A549 (cell line): ENCODE measurements at regions not wholly inside any gene's neighbourhood (a gene's known extent, or its start where the extent isn't known, plus 50 kb on each side); places are given as distances from the start of the nearest gene placed in this dataset.
A peak's percentile ranks its signal among the peaks of the same experiment; 100 is the strongest.
"Not testable (repeated sequence)": the region's sequence is repeated elsewhere in the genome, so short reads cannot be mapped to it uniquely, and the experiment has no call there.

ENCODE experiments used
- ATAC-seq, 2 experiments: fragments of 200-7000 bp in 1 of 2; fragments of >200 bp in 1 of 2; cut with Nextera tagmentation in 1 of 2; cut with Tn5 transposase in 1 of 2; 3 replicates each; pipeline versions ENCODE4 v1.8.0 to v1.9.1; 2018 to 2020; ENCODE audit warnings: mild to moderate bottlenecking in 1 of 2, moderate library complexity in 1 of 2
- CTCF ChIA-PET: fragments of 300-600 bp; sonication (Branson Sonifier 250); formaldehyde crosslinking; extraction: SDS; loops from one replicate; lab custom pipeline; 2021; ENCODE audit warnings: antibody characterized with exemption, inconsistent platforms; lab: Yijun Ruan, JAX
- POLR2A ChIA-PET: fragments of 350-600 bp; formaldehyde crosslinking; extraction: SDS; loops from one replicate; lab custom pipeline; 2021; ENCODE audit warnings: antibody characterized with exemption, inconsistent platforms; lab: Yijun Ruan, JAX
- DNase-seq, 2 experiments: peaks; one replicate each; pipeline versions ENCODE4 v3.0.0 to v3.0.0-alpha.2; 2011 to 2016; ENCODE audit warnings: low read depth in 1 of 2, low spot score in 1 of 2
- FAIRE-seq: peaks from 2 replicates; lab custom pipeline; 2011; peaks lifted over from hg19 to GRCh38; lab: Jason Lieb, UNC
- H3K27ac ChIP-seq, 2 experiments: fragments of >200 bp; sonication (Bioruptor Twin); formaldehyde crosslinking; 3 replicates each; pipeline ENCODE4 v1.5.1; 2016 to 2017
- H3K4me1 ChIP-seq: fragments of >200 bp; sonication (Bioruptor Twin); formaldehyde crosslinking; 3 replicates; pipeline ENCODE4 v1.6.1; 2016
- H3K4me2 ChIP-seq: fragments of >200 bp; sonication (Bioruptor Twin); formaldehyde crosslinking; 3 replicates; pipeline ENCODE4 v1.6.1; 2016
- H3K4me3 ChIP-seq: fragments of >200 bp; sonication (Bioruptor Twin); formaldehyde crosslinking; 3 replicates; pipeline ENCODE4 v1.5.1; 2016
- H3K9me3 ChIP-seq: fragments of >200 bp; sonication (Bioruptor Twin); formaldehyde crosslinking; 3 replicates; pipeline ENCODE4 v1.6.1; 2016
- CEBPB ChIP-seq, 2 experiments: fragments of >200 bp in 1 of 2; sonication (Bioruptor Twin) in 1 of 2; formaldehyde crosslinking in 1 of 2; IDR thresholded peaks; 2 replicates each; pipeline ENCODE4 v1.6.1; 2012 to 2016
- CHD4 ChIP-seq: fragments of 200-600 bp; sonication (generic); IDR thresholded peaks from 2 replicates; pipeline ENCODE4 v1.6.1; 2016; ENCODE audit warnings: antibody characterized with exemption, mild to moderate bottlenecking, borderline replicate concordance
- HDAC2 ChIP-seq: fragments of 200-600 bp; sonication (generic); IDR thresholded peaks from 2 replicates; pipeline ENCODE4 v1.6.1; 2016
- HEYL ChIP-seq: fragments of 250-450 bp; sonication (Bioruptor Pico); IDR thresholded peaks from 2 replicates; pipeline ENCODE4 v1.8.0; 2021; ENCODE audit warnings: mild to moderate bottlenecking, moderate library complexity
- HMGXB4 ChIP-seq: fragments of 250-450 bp; sonication (Bioruptor Pico); IDR thresholded peaks from 2 replicates; pipeline ENCODE4 v1.5.0; 2021; ENCODE audit warnings: mild to moderate bottlenecking, moderate library complexity, borderline replicate concordance
- MAFK ChIP-seq: fragments of 450-650 bp; IDR thresholded peaks from 2 replicates; pipeline ENCODE4 v1.6.1; 2014; ENCODE audit not compliant: partially characterized antibody
- NFE2L2 ChIP-seq: fragments of 150-350 bp; conservative IDR thresholded peaks from 2 replicates; pipeline ENCODE4 v1.6.1; 2014; ENCODE audit warnings: low read length
- RFX5 ChIP-seq: fragments of 450-650 bp; IDR thresholded peaks from 2 replicates; pipeline ENCODE4 v1.7.1; 2014; ENCODE audit warnings: antibody characterized with exemption, mild to moderate bottlenecking, moderate library complexity
- RNF2 ChIP-seq: fragments of 200-600 bp; sonication (generic); IDR thresholded peaks from 2 replicates; pipeline ENCODE4 v1.6.1; 2016; ENCODE audit warnings: low read depth, mild to moderate bottlenecking, antibody characterized with exemption, moderate library complexity, borderline replicate concordance
- TP53 ChIP-seq: fragments of 250-450 bp; sonication (Bioruptor Pico); IDR thresholded peaks from 2 replicates; pipeline ENCODE4 v1.5.0; 2021; ENCODE audit warnings: mild to moderate bottlenecking, moderate library complexity
- ZFP36 ChIP-seq: fragments of 450-650 bp; IDR thresholded peaks from 2 replicates; pipeline ENCODE4 v1.6.1; 2014; ENCODE audit warnings: borderline replicate concordance; ENCODE audit not compliant: partially characterized antibody
- WGBS: methylation state at CpG from one replicate; pipeline ENCODE4 v1.1.6; 2017; ENCODE audit errors: missing lambda C conversion rate; 5-methylcytosine and 5-hydroxymethylcytosine counted together
- TF ChIP-seq, protein P1 (sequence below): fragments of >200 bp; sonication (Bioruptor Twin); formaldehyde crosslinking; IDR thresholded peaks from 2 replicates; pipeline ENCODE4 v1.6.1; 2016

DNA sequence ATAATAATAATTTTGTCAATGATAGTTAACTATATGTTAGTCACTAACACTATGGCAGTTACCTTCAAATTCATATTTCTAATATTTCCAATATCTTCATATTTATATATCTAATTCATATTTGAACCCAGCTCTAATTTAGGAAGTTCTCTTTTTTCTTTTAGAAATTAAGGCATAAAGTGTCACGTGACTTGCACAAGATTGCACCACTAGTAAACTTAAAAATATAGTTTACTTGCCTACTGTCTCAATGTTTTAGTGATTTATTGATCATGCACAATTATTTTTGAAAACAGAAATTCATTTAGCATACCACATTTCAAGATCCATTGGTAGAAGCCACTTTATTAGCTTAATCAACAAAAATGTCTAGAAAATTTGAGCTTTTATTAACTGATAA, 508.7 kb upstream of the ZNF337 start:
- WGBS: 0% methylated on average over 1 of the region's 1 CpG
- no peak overlapping the region for H3K4me3 ChIP-seq
- TF ChIP-seq NFE2L2 (no peak), CEBPB (IDR thresholded peaks at IDR 0.05) (no peak), HMGXB4 (CRISPR knock-in tag) (no peak), RFX5 (no peak), HDAC2 (no peak), RNF2 (no peak), ZFP36 (no peak), TP53 (CRISPR knock-in tag) (no peak), HEYL (CRISPR knock-in tag) (no peak), CHD4 (no peak)
- TF ChIP-seq, protein P1, sequence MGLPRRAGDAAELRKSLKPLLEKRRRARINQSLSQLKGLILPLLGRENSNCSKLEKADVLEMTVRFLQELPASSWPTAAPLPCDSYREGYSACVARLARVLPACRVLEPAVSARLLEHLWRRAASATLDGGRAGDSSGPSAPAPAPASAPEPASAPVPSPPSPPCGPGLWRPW: no peak
- TF ChIP-seq, all 56 proteins: peak for 0
- Histone ChIP-seq H3K4me1 (peaks cover 15% of the 10 kb centered on the region; the same call in 2 of the 3 replicates), H3K27ac (no peak overlapping the region), H3K9me3 (peaks cover 24% of the 10 kb centered on the region; the same call in 1 of the 3 replicates), H3K4me2 (no peak overlapping the region)
- no peak for ATAC-seq
- CTCF ChIA-PET: no interaction called here
- DNase-seq: no peak
- FAIRE-seq: no peak
- POLR2A ChIA-PET: no interaction called here

DNA sequence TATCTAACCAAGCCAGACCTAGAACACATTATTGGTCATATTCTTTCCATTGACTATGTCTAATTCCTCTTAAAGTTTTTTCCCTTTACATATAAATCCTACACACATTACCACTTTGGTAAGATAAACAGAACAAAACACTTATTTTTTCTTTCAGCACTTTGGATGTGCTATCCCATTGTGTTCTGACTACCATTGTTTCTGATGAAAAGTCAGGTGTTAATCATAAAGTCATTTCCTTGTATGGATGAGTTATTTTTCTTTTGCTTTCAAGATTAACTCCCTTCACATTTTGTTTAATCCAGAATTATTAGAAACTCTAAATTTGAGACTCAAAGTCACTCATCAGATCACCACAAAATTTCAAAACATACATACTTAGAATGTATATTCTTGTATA, 504.4 kb upstream of the ZNF337 start:
- H3K4me1 ChIP-seq, CTCF ChIA-PET, H3K4me3 ChIP-seq, DNase-seq, H3K4me2 ChIP-seq, ATAC-seq, POLR2A ChIA-PET, H3K27ac ChIP-seq: not testable (repeated sequence)
- peak; percentile 94 for FAIRE-seq
- H3K9me3 ChIP-seq: peaks cover 20% of the 10 kb centered on the region; the same call in 2 of the 3 replicates

DNA sequence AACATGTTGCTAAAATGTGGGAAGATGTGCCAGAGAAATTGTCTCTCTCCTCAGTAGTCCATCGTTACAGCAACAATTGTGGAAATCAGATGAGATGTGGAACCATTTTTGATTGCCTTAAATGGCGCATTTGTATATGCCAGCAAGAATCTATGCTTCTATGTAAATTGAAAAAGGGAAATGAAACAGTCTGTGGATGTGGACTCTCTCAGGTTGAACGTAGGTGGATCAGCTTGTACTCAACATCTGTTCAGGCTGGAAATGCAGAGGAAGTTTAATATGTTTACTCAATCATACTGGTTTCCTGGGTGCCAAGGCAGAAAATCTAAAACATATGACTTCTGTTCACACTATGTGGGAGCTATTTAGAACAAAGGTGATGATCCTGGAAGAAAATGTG, 490.7 kb upstream of the ZNF337 start:
- POLR2A ChIA-PET, H3K9me3 ChIP-seq, H3K27ac ChIP-seq, H3K4me1 ChIP-seq, CTCF ChIA-PET, DNase-seq, H3K4me3 ChIP-seq, H3K4me2 ChIP-seq, ATAC-seq: not testable (repeated sequence)
- 3% methylated on average over 3 of the region's 3 CpGs for WGBS
- FAIRE-seq: peak; percentile 74

- FAIRE-seq, POLR2A ChIA-PET, H3K27ac ChIP-seq, H3K9me3 ChIP-seq, ATAC-seq, H3K4me3 ChIP-seq, H3K4me2 ChIP-seq, H3K4me1 ChIP-seq, CTCF ChIA-PET, DNase-seq: not testable (repeated sequence)
- TF ChIP-seq MAFK: peak; percentile 77
- WGBS: 87% methylated on average over 2 of the region's 2 CpGs
Measured at GRCh38 chr20:26183720-26184119, 487.1 kb upstream of the ZNF337 start.

- CTCF ChIA-PET, H3K4me2 ChIP-seq, H3K27ac ChIP-seq, ATAC-seq, FAIRE-seq, H3K9me3 ChIP-seq, POLR2A ChIA-PET, H3K4me1 ChIP-seq, H3K4me3 ChIP-seq, DNase-seq: not testable (repeated sequence)
- 19% methylated on average over 2 of the region's 2 CpGs for WGBS
Measured at GRCh38 chr20:26181364-26181763, 484.7 kb upstream of the ZNF337 start.

DNA sequence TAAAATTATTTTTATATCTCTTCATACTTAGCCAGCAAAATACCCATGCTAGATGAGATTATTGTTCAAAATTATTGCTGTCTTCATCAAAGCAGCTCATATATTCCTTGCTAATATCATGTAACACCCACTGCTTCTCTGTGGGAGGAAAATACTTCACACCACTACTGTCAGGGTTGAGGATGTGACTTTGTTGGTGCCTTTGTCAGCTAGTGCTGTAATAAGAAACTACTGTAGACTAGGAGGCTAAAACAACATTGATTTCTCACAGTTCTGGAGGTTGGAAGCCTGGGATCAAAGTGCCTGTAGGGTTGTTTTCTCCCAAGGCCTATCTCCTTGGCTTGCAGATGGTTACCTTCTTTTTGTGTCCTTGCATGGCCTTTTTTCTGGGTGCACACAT, 475.2 kb upstream of the ZNF337 start:
- FAIRE-seq, H3K4me1 ChIP-seq, H3K9me3 ChIP-seq, POLR2A ChIA-PET, DNase-seq, H3K4me3 ChIP-seq, CTCF ChIA-PET, H3K4me2 ChIP-seq, ATAC-seq, H3K27ac ChIP-seq: not testable (repeated sequence)
